GM13976 (cell line): ENCODE measurements at regions not wholly inside any gene's neighbourhood (a gene's known extent, or its start where the extent isn't known, plus 50 kb on each side); places are given as distances from the start of the nearest gene placed in this dataset.

Experiments
- DNase-seq: peaks from one replicate; pipeline ENCODE4 v3.0.0; 2012; ENCODE audit warnings: low spot score
- CTCF ChIP-seq: IDR thresholded peaks from 2 replicates; pipeline ENCODE4 v1.5.1; 2012; ENCODE audit warnings: borderline replicate concordance, mild to moderate bottlenecking; ENCODE audit not compliant: insufficient read depth; ENCODE audit errors: extremely low read depth, missing control alignments, control extremely low read depth
- in situ Hi-C: fragments of 300-500 bp; cut with MboI; formaldehyde crosslinking; loops from one replicate; pipeline ENCODE4 v1.12.0; 2022; ENCODE audit warnings: low sequenced_read_pairs, mixed read lengths, inconsistent platforms; ENCODE audit not compliant: unreplicated experiment

GRCh38 chr5:97788369-97788768 lies 605.3 kb upstream of the RIOK2 start:
- in situ Hi-C loops, result no loop called here
- no peak for DNase-seq
- no peak for TF ChIP-seq CTCF

GRCh38 chr5:97797994-97798451 lies 615.0 kb upstream of the RIOK2 start:
- in situ Hi-C loops, result no loop called here
- DNase-seq, result no peak
- TF ChIP-seq CTCF, result no peak

GRCh38 chr5:97801461-97801860 lies 618.4 kb upstream of the RIOK2 start:
- no peak for TF ChIP-seq CTCF
- no peak for DNase-seq
- in situ Hi-C loops, result no loop called here

- no peak for DNase-seq
- in situ Hi-C loops, result no loop called here
- no peak for TF ChIP-seq CTCF
Measured at GRCh38 chr5:97820138-97820537, 637.1 kb upstream of the RIOK2 start.

- in situ Hi-C loops, result no loop called here
- no peak for TF ChIP-seq CTCF
- DNase-seq, result no peak
Measured at GRCh38 chr5:97832645-97833296, 649.7 kb upstream of the RIOK2 start.

- in situ Hi-C loops, result no loop called here
- no peak for DNase-seq
- TF ChIP-seq CTCF, result no peak
Measured at GRCh38 chr5:97834561-97834960, 651.5 kb upstream of the RIOK2 start.
